Suprapubic skin (tissue), 4 donors: ENCODE measurements at regions not wholly inside any gene's neighbourhood (a gene's known extent, or its start where the extent isn't known, plus 50 kb on each side); places are given as distances from the start of the nearest gene placed in this dataset.

Source experiments
- DNase-seq, 2 donors: peaks; one replicate each; pipeline ENCODE4 v3.0.0-alpha.2; 2019; ENCODE audit warnings: low spot score in 2 of 2
- H3K27ac ChIP-seq: fragments of 200-600 bp; sonication (generic); one replicate; pipeline ENCODE4 v1.5.1; 2019
- H3K27me3 ChIP-seq: fragments of 200-600 bp; sonication (generic); one replicate; pipeline ENCODE4 v1.5.1; 2019
- H3K36me3 ChIP-seq: fragments of 200-600 bp; sonication (generic); one replicate; pipeline ENCODE4 v1.5.1; 2019
- H3K4me1 ChIP-seq: fragments of 200-600 bp; sonication (generic); one replicate; pipeline ENCODE4 v1.5.1; 2019
- H3K4me3 ChIP-seq: fragments of 200-600 bp; sonication (generic); one replicate; pipeline ENCODE4 v1.5.1; 2019; ENCODE audit warnings: mild to moderate bottlenecking
- H3K9me3 ChIP-seq: fragments of 200-600 bp; sonication (generic); one replicate; pipeline ENCODE4 v1.5.1; 2019
- CTCF ChIP-seq, 2 donors: fragments of 200-600 bp in 1 of 2; fragments of 450-650 bp in 1 of 2; sonication (generic) in 1 of 2; IDR thresholded peaks; one replicate each; pipeline ENCODE4 v1.5.1; 2016 to 2019; ENCODE audit warnings: antibody characterized with exemption in 2 of 2, mild to moderate bottlenecking in 1 of 2, moderate library complexity in 1 of 2
- EP300 ChIP-seq: sonication (generic); formaldehyde crosslinking; IDR thresholded peaks from one replicate; pipeline ENCODE4 v1.6.1; 2017; ENCODE audit warnings: antibody characterized with exemption
- POLR2A ChIP-seq, 2 donors: fragments of 450-650 bp; IDR thresholded peaks; one replicate each; pipeline ENCODE4 v1.6.1; 2017; ENCODE audit warnings: antibody characterized with exemption in 2 of 2, mild to moderate bottlenecking in 2 of 2, moderate library complexity in 2 of 2
- POLR2AphosphoS5 ChIP-seq, 3 donors: sonication (generic); formaldehyde crosslinking; IDR thresholded peaks; one replicate each; pipeline ENCODE4 v1.6.1; 2017; ENCODE audit warnings: antibody characterized with exemption in 3 of 3
- WGBS: methylation state at CpG from one replicate; pipeline ENCODE4 v1.1.5; 2018; 5-methylcytosine and 5-hydroxymethylcytosine counted together

- TF ChIP-seq EP300 (no peak), CTCF (IDR thresholded peaks at IDR 0.05) (no peak), POLR2A (IDR thresholded peaks at IDR 0.05) (no peak), POLR2AphosphoS5 (IDR thresholded peaks at IDR 0.05) (no peak)
- H3K27me3 ChIP-seq = no peaks in the 10 kb centered on the region
- H3K27ac ChIP-seq = no peak overlapping the region
- WGBS = 79% methylated on average over 2 of the region's 2 CpGs
- H3K9me3 ChIP-seq = no peaks in the 10 kb centered on the region
- no peak overlapping the region for H3K4me3 ChIP-seq
- no peak for DNase-seq
- H3K4me1 ChIP-seq = no peaks in the 10 kb centered on the region
- no peaks in the 10 kb centered on the region for H3K36me3 ChIP-seq
These were observed 500.6 kb upstream of the IGFBP3 start for GRCh38 chr7:46421441-46422230.

GRCh38 chr7:46414946-46415345 is 493.9 kb upstream of the IGFBP3 start:
- H3K4me3 ChIP-seq = no peak overlapping the region
- no peak for TF ChIP-seq POLR2AphosphoS5 (IDR thresholded peaks at IDR 0.05)
- TF ChIP-seq EP300 = no peak
- TF ChIP-seq CTCF (IDR thresholded peaks at IDR 0.05) = no peak
- TF ChIP-seq POLR2A (IDR thresholded peaks at IDR 0.05) = no peak
- DNase-seq = no peak
- no peak overlapping the region for H3K27ac ChIP-seq
- no peaks in the 10 kb centered on the region for H3K36me3 ChIP-seq
- no peaks in the 10 kb centered on the region for H3K27me3 ChIP-seq
- WGBS = 53% methylated on average over 2 of the region's 2 CpGs
- H3K4me1 ChIP-seq = no peaks in the 10 kb centered on the region
- no peaks in the 10 kb centered on the region for H3K9me3 ChIP-seq

- Histone ChIP-seq H3K27me3 (no peaks in the 10 kb centered on the region), H3K9me3 (no peaks in the 10 kb centered on the region), H3K27ac (no peak overlapping the region), H3K4me1 (no peaks in the 10 kb centered on the region), H3K36me3 (no peaks in the 10 kb centered on the region), H3K4me3 (no peak overlapping the region)
- no peak for DNase-seq
- TF ChIP-seq POLR2AphosphoS5 (IDR thresholded peaks at IDR 0.05) (no peak), EP300 (no peak), POLR2A (IDR thresholded peaks at IDR 0.05) (no peak), CTCF (IDR thresholded peaks at IDR 0.05) (no peak)
These were observed 490.2 kb upstream of the IGFBP3 start for GRCh38 chr7:46411236-46411635.

- TF ChIP-seq POLR2AphosphoS5 (IDR thresholded peaks at IDR 0.05) = no peak
- 60% methylated on average over 1 of the region's 1 CpG for WGBS
- Histone ChIP-seq H3K36me3 (no peaks in the 10 kb centered on the region), H3K9me3 (no peaks in the 10 kb centered on the region), H3K4me3 (no peak overlapping the region), H3K27ac (no peak overlapping the region), H3K4me1 (no peaks in the 10 kb centered on the region), H3K27me3 (no peaks in the 10 kb centered on the region)
- no peak for DNase-seq
These were observed 486.1 kb upstream of the IGFBP3 start for GRCh38 chr7:46407125-46407524.

- 46% methylated on average over 3 of the region's 3 CpGs for WGBS
- TF ChIP-seq POLR2AphosphoS5 (IDR thresholded peaks at IDR 0.05) (no peak), EP300 (no peak), CTCF (IDR thresholded peaks at IDR 0.05) (no peak), POLR2A (IDR thresholded peaks at IDR 0.05) (no peak)
- no peaks in the 10 kb centered on the region for H3K27me3 ChIP-seq
- H3K4me1 ChIP-seq = no peaks in the 10 kb centered on the region
- H3K9me3 ChIP-seq = peaks cover 4% of the 10 kb centered on the region
- H3K36me3 ChIP-seq = no peaks in the 10 kb centered on the region
- H3K27ac ChIP-seq = no peak overlapping the region
- no peak for DNase-seq
- no peak overlapping the region for H3K4me3 ChIP-seq
These were observed 476.5 kb upstream of the IGFBP3 start for GRCh38 chr7:46397591-46397990.

GRCh38 chr7:46396481-46396880 is 475.4 kb upstream of the IGFBP3 start:
- H3K36me3 ChIP-seq = no peaks in the 10 kb centered on the region
- peaks cover 4% of the 10 kb centered on the region for H3K9me3 ChIP-seq
- DNase-seq = no peak
- WGBS = 24% methylated on average over 7 of the region's 7 CpGs
- no peak overlapping the region for H3K27ac ChIP-seq
- TF ChIP-seq CTCF (IDR thresholded peaks at IDR 0.05) = no peak
- no peak for TF ChIP-seq POLR2A (IDR thresholded peaks at IDR 0.05)
- no peak for TF ChIP-seq POLR2AphosphoS5 (IDR thresholded peaks at IDR 0.05)
- no peak for TF ChIP-seq EP300
- no peaks in the 10 kb centered on the region for H3K27me3 ChIP-seq
- no peak overlapping the region for H3K4me3 ChIP-seq
- H3K4me1 ChIP-seq = no peaks in the 10 kb centered on the region
